Smooth muscle cell (in vitro differentiated cells): ENCODE measurements at regions not wholly inside any gene's neighbourhood (a gene's known extent, or its start where the extent isn't known, plus 50 kb on each side); places are given as distances from the start of the nearest gene placed in this dataset.
A peak's percentile ranks its signal among the peaks of the same experiment; 100 is the strongest.

Experiments used
- DNase-seq: peaks from one replicate; lab custom pipeline; 2025; ENCODE audit not compliant: unreplicated experiment; lab: John Stamatoyannopoulos, UW
- H2AFZ ChIP-seq: fragments of 200-600 bp; sonication (generic); 2 replicates; pipeline ENCODE4 v1.6.0; 2016; ENCODE audit warnings: antibody characterized with exemption, low read depth, mild to moderate bottlenecking
- H3F3A ChIP-seq: fragments of 200-600 bp; sonication (generic); 2 replicates; pipeline ENCODE4 v1.6.0; 2017; ENCODE audit warnings: antibody characterized with exemption, low read depth
- H3K27ac ChIP-seq: fragments of 200-600 bp; sonication (generic); 2 replicates; pipeline ENCODE4 v1.5.1; 2016; ENCODE audit warnings: low read depth, mild to moderate bottlenecking
- H3K27me3 ChIP-seq: fragments of 200-600 bp; sonication (generic); 2 replicates; pipeline ENCODE4 v1.6.1; 2016; ENCODE audit warnings: low read depth, mild to moderate bottlenecking
- H3K36me3 ChIP-seq: fragments of 200-600 bp; sonication (generic); 2 replicates; pipeline ENCODE4 v1.5.1; 2016; ENCODE audit warnings: low read depth
- H3K4me1 ChIP-seq: fragments of 200-600 bp; sonication (generic); 2 replicates; pipeline ENCODE4 v1.5.1; 2016; ENCODE audit warnings: low read depth
- H3K4me2 ChIP-seq: fragments of 200-600 bp; sonication (generic); 2 replicates; pipeline ENCODE4 v1.6.0; 2016; ENCODE audit warnings: mild to moderate bottlenecking
- H3K4me3 ChIP-seq: fragments of 200-600 bp; sonication (generic); 2 replicates; pipeline ENCODE4 v1.5.1; 2016; ENCODE audit warnings: mild to moderate bottlenecking
- H3K79me2 ChIP-seq: fragments of 200-600 bp; sonication (generic); 2 replicates; pipeline ENCODE4 v1.6.0; 2016; ENCODE audit warnings: low read depth, mild to moderate bottlenecking
- H3K9ac ChIP-seq: fragments of 200-600 bp; sonication (generic); 2 replicates; pipeline ENCODE4 v1.6.0; 2016; ENCODE audit warnings: low read depth
- H3K9me3 ChIP-seq: fragments of 200-600 bp; sonication (generic); replicated peaks from 2 replicates; pipeline ENCODE4 v1.5.1; 2016; ENCODE audit warnings: low read depth
- H4K20me1 ChIP-seq: fragments of 200-600 bp; sonication (generic); 2 replicates; pipeline ENCODE4 v1.6.0; 2016; ENCODE audit warnings: low read depth
- CTCF ChIP-seq: fragments of 200-600 bp; sonication (generic); IDR thresholded peaks from 2 replicates; pipeline ENCODE4 v1.5.1; 2017; ENCODE audit warnings: borderline replicate concordance, mild to moderate bottlenecking, antibody characterized with exemption; ENCODE audit not compliant: insufficient read depth, poor library complexity, severe bottlenecking
- WGBS: methylation state at CpG from one replicate; pipeline ENCODE4 v1.1.7; 2016; ENCODE audit warnings: low lambda C conversion rate; 5-methylcytosine and 5-hydroxymethylcytosine counted together

GRCh38 chr14:34199585-34199984 lies 248.7 kb upstream of the EGLN3 start:
- DNase-seq = no peak
- WGBS = 7% methylated on average over 4 of the region's 4 CpGs

DNA sequence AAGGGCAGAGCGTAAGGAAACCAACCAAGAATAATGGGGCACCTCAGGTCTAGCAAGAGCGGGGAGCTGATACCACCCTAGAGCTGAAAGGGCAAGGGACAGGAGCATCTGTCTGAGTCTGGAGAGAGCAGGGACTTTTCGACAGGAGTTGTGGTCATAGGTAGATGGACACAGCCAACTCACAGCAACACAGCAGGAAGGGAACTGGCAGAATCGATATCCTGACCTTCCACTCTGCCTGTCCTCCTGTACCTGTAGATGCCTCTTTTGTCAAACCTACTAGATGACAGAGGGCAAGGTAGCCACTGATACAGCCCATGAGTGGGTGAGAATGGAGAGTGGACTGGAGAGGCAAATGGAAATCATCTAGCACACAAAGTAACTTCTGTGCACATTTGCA lies 247.2 kb upstream of the EGLN3 start:
- Histone ChIP-seq H3K9me3 (no peaks in the 10 kb centered on the region), H4K20me1 (no peaks in the 10 kb centered on the region), H3K4me1 (peaks cover 7% of the 10 kb centered on the region), H3K9ac (no peak overlapping the region), H2AFZ (no peak overlapping the region), H3K27ac (peak overlapping the region; percentile 98), H3K4me2 (no peak overlapping the region), H3F3A (peaks cover 27% of the 10 kb centered on the region), H3K79me2 (no peaks in the 10 kb centered on the region), H3K4me3 (no peak overlapping the region), H3K27me3 (no peaks in the 10 kb centered on the region), H3K36me3 (no peaks in the 10 kb centered on the region)
- TF ChIP-seq CTCF = no peak
- 96% methylated on average over 4 of the region's 4 CpGs for WGBS
- DNase-seq = no peak

More at GRCh38 chr14:34199585-34199984, 248.7 kb upstream of the EGLN3 start:
- Histone ChIP-seq H3K4me1 (peaks cover 7% of the 10 kb centered on the region), H3K27me3 (no peaks in the 10 kb centered on the region), H2AFZ (no peak overlapping the region), H3K9me3 (no peaks in the 10 kb centered on the region), H3K4me3 (no peak overlapping the region), H3K79me2 (no peaks in the 10 kb centered on the region), H3K4me2 (peak overlapping the region; percentile 47), H3K36me3 (no peaks in the 10 kb centered on the region), H4K20me1 (no peaks in the 10 kb centered on the region), H3K27ac (peak overlapping the region; percentile 98), H3F3A (peaks cover 27% of the 10 kb centered on the region), H3K9ac (peak overlapping the region; percentile 74)
- TF ChIP-seq CTCF = no peak

GRCh38 chr14:34195964-34196363 lies 245.1 kb upstream of the EGLN3 start:
- H3K79me2 ChIP-seq = no peaks in the 10 kb centered on the region
- H3F3A ChIP-seq = peaks cover 13% of the 10 kb centered on the region
- no peak for DNase-seq
- no peaks in the 10 kb centered on the region for H3K27me3 ChIP-seq
- H3K9me3 ChIP-seq = no peaks in the 10 kb centered on the region
- no peaks in the 10 kb centered on the region for H3K36me3 ChIP-seq
- H3K4me3 ChIP-seq = no peak overlapping the region
- no peak overlapping the region for H3K4me2 ChIP-seq
- no peaks in the 10 kb centered on the region for H4K20me1 ChIP-seq
- no peak for TF ChIP-seq CTCF
- H3K4me1 ChIP-seq = no peaks in the 10 kb centered on the region
- H3K9ac ChIP-seq = no peak overlapping the region
- no peak overlapping the region for H2AFZ ChIP-seq
- H3K27ac ChIP-seq = no peak overlapping the region

DNA sequence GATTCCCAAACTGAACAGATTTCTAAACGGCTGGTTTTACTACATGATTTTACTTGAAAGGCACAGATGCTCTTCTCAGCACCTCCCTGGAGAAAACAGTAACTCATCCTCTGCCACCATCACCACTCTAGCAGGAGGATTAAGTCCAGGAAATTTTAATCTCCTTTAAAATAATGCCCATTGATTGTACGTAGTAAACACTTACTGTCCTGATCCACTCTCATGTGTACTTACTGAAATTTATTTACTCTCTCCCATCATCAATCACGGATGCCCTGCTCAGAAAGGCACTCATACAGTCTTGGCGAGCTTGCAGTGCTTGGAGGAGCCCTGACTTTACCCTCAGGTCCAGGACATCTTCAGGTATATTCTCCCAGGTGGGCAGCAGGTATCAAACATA lies 239.8 kb upstream of the EGLN3 start:
- Histone ChIP-seq H3F3A (no peaks in the 10 kb centered on the region), H4K20me1 (no peaks in the 10 kb centered on the region), H3K27me3 (no peaks in the 10 kb centered on the region), H3K9ac (no peak overlapping the region), H3K4me3 (no peak overlapping the region), H2AFZ (peak overlapping the region; percentile 69), H3K4me2 (no peak overlapping the region), H3K79me2 (no peaks in the 10 kb centered on the region), H3K9me3 (no peaks in the 10 kb centered on the region), H3K27ac (no peak overlapping the region), H3K4me1 (no peaks in the 10 kb centered on the region), H3K36me3 (no peaks in the 10 kb centered on the region)
- TF ChIP-seq CTCF = no peak
- WGBS = 60% methylated on average over 4 of the region's 4 CpGs
- no peak for DNase-seq
